ENCODE measurements at regions not wholly inside any gene's neighbourhood (a gene's known extent, or its start where the extent isn't known, plus 50 kb on each side); places are given as distances from the start of the nearest gene placed in this dataset.

GRCh38 chr18:78582898-78583738 lies 396.5 kb upstream of the SALL3 start:
- TF ChIP-seq CTCF (conservative IDR thresholded peaks at IDR 0.05 in 1 of 2, IDR thresholded peaks at IDR 0.05 in 1 of 2; ENCODE audit: low read depth in 1 of 2, low read length in 2 of 2) (no peak), EZH2 (IDR thresholded peaks at IDR 0.05; ENCODE audit: low read length, missing control alignments) (no peak)

Measured in fibroblast of lung (primary cell).